DND-41 (cell line): ENCODE measurements at regions not wholly inside any gene's neighbourhood (a gene's known extent, or its start where the extent isn't known, plus 50 kb on each side); places are given as distances from the start of the nearest gene placed in this dataset.

ENCODE experiments used
- ATAC-seq: fragments of 200-7000 bp; cut with Tn5 transposase; 3 replicates; pipeline ENCODE4 v1.9.1; 2021; ENCODE audit warnings: low read depth; ENCODE audit not compliant: insufficient read depth
- DNase-seq: peaks from one replicate; pipeline ENCODE4 v3.0.0-alpha.2; 2020
- H2AFZ ChIP-seq: 2 replicates; pipeline ENCODE4 v1.6.0; 2012; ENCODE audit warnings: low read depth, low read length
- H3K27ac ChIP-seq: 2 replicates; pipeline ENCODE4 v1.5.1; 2012; ENCODE audit warnings: low read length, inconsistent platforms
- H3K27me3 ChIP-seq: fragments of 200-600 bp; sonication (generic); 2 replicates; pipeline ENCODE4 v1.6.0; 2012; ENCODE audit warnings: low read length, mild to moderate bottlenecking, inconsistent platforms; ENCODE audit not compliant: insufficient read depth, poor library complexity
- H3K36me3 ChIP-seq: 2 replicates; pipeline ENCODE4 v1.5.1; 2012; ENCODE audit warnings: low read length, inconsistent platforms; ENCODE audit not compliant: insufficient read depth
- H3K4me1 ChIP-seq: 2 replicates; pipeline ENCODE4 v1.5.1; 2012; ENCODE audit warnings: mild to moderate bottlenecking, low read length; ENCODE audit not compliant: insufficient read depth
- H3K4me2 ChIP-seq: 2 replicates; pipeline ENCODE4 v1.6.0; 2012; ENCODE audit warnings: mild to moderate bottlenecking, moderate library complexity, low read length, inconsistent platforms; ENCODE audit not compliant: insufficient read depth
- H3K4me3 ChIP-seq, 2 experiments: fragments of 200-600 bp in 1 of 2; shearing (Covaris generic) in 1 of 2; 2 replicates each; pipeline ENCODE4 v1.5.1; 2012 to 2016; ENCODE audit warnings: inconsistent platforms in 2 of 2, low read length in 2 of 2, mild to moderate bottlenecking in 2 of 2, low read depth in 1 of 2, moderate library complexity in 1 of 2
- H3K79me2 ChIP-seq: 2 replicates; pipeline ENCODE4 v1.6.0; 2012; ENCODE audit warnings: low read length, inconsistent platforms; ENCODE audit not compliant: insufficient read depth
- H3K9ac ChIP-seq: 2 replicates; pipeline ENCODE4 v1.6.0; 2012; ENCODE audit warnings: low read depth, mild to moderate bottlenecking, inconsistent platforms, low read length, moderate library complexity
- H3K9me3 ChIP-seq: 2 replicates; pipeline ENCODE4 v1.5.1; 2012; ENCODE audit warnings: low read length, moderate library complexity, mild to moderate bottlenecking, inconsistent platforms; ENCODE audit not compliant: insufficient read depth, severe bottlenecking
- H4K20me1 ChIP-seq: 2 replicates; pipeline ENCODE4 v1.6.0; 2012; ENCODE audit warnings: low read length; ENCODE audit not compliant: insufficient read depth
- CTCF ChIP-seq: IDR thresholded peaks from 2 replicates; pipeline ENCODE4 v1.5.1; 2012; ENCODE audit warnings: borderline replicate concordance, low read length, moderate library complexity, mild to moderate bottlenecking; ENCODE audit not compliant: poor library complexity, severe bottlenecking; ENCODE audit errors: extremely low read depth
- EZH2 ChIP-seq: IDR thresholded peaks from 3 replicates; pipeline ENCODE4 v1.6.1; 2012; ENCODE audit warnings: borderline replicate concordance, low read depth, mild to moderate bottlenecking, moderate library complexity, low read length, inconsistent platforms; ENCODE audit not compliant: severe bottlenecking

- H3K79me2 ChIP-seq: no peaks in the 10 kb centered on the region
- no peak overlapping the region for H2AFZ ChIP-seq
- no peaks in the 10 kb centered on the region for H3K27me3 ChIP-seq
- H4K20me1 ChIP-seq: no peaks in the 10 kb centered on the region
- no peak for ATAC-seq
- no peak for DNase-seq
- H3K4me1 ChIP-seq: no peaks in the 10 kb centered on the region
- no peak overlapping the region for H3K9ac ChIP-seq
- H3K4me2 ChIP-seq: no peak overlapping the region
- no peaks in the 10 kb centered on the region for H3K36me3 ChIP-seq
- H3K27ac ChIP-seq: no peak overlapping the region
- TF ChIP-seq CTCF (no peak), EZH2 (no peak)
- no peak overlapping the region for H3K4me3 ChIP-seq
- H3K9me3 ChIP-seq: no peaks in the 10 kb centered on the region
Measured at GRCh38 chr2:195051401-195051800, 605.6 kb upstream of the SLC39A10 start.

- no peaks in the 10 kb centered on the region for H3K4me1 ChIP-seq
- H3K36me3 ChIP-seq: no peaks in the 10 kb centered on the region
- H3K27me3 ChIP-seq: no peaks in the 10 kb centered on the region
- no peaks in the 10 kb centered on the region for H3K9me3 ChIP-seq
- H3K4me2 ChIP-seq: no peak overlapping the region
- no peak overlapping the region for H3K4me3 ChIP-seq
- DNase-seq: no peak
- no peaks in the 10 kb centered on the region for H4K20me1 ChIP-seq
- no peaks in the 10 kb centered on the region for H3K79me2 ChIP-seq
- no peak overlapping the region for H3K9ac ChIP-seq
- no peak for TF ChIP-seq EZH2
- ATAC-seq: no peak
- no peak overlapping the region for H3K27ac ChIP-seq
- no peak overlapping the region for H2AFZ ChIP-seq
Measured at GRCh38 chr2:195049372-195050031, 607.5 kb upstream of the SLC39A10 start.

- H3K9ac ChIP-seq: no peak overlapping the region
- ATAC-seq: 0 out of 3 replicates have a peak, but pooled peaks have one; percentile 50
- no peaks in the 10 kb centered on the region for H3K4me1 ChIP-seq
- H3K9me3 ChIP-seq: no peaks in the 10 kb centered on the region
- no peaks in the 10 kb centered on the region for H3K27me3 ChIP-seq
- H2AFZ ChIP-seq: no peak overlapping the region
- H3K79me2 ChIP-seq: no peaks in the 10 kb centered on the region
- no peaks in the 10 kb centered on the region for H3K36me3 ChIP-seq
- H3K4me3 ChIP-seq: no peak overlapping the region
- H4K20me1 ChIP-seq: no peaks in the 10 kb centered on the region
- no peak overlapping the region for H3K4me2 ChIP-seq
- TF ChIP-seq EZH2 (no peak), CTCF (no peak)
- H3K27ac ChIP-seq: no peak overlapping the region
- no peak for DNase-seq
Measured at GRCh38 chr2:195047955-195048354, 609.1 kb upstream of the SLC39A10 start.

GRCh38 chr2:195044801-195045200, 612.2 kb upstream of the SLC39A10 start:
- H2AFZ ChIP-seq: no peak overlapping the region
- H3K27ac ChIP-seq: no peak overlapping the region
- H3K9me3 ChIP-seq: no peaks in the 10 kb centered on the region
- no peak overlapping the region for H3K4me2 ChIP-seq
- DNase-seq (no peak), ATAC-seq (no peak)
- no peaks in the 10 kb centered on the region for H3K79me2 ChIP-seq
- TF ChIP-seq EZH2 (no peak), CTCF (no peak)
- no peaks in the 10 kb centered on the region for H4K20me1 ChIP-seq
- H3K9ac ChIP-seq: no peak overlapping the region
- H3K4me1 ChIP-seq: no peaks in the 10 kb centered on the region
- no peak overlapping the region for H3K4me3 ChIP-seq
- H3K27me3 ChIP-seq: no peaks in the 10 kb centered on the region
- no peaks in the 10 kb centered on the region for H3K36me3 ChIP-seq
